SK-N-DZ (cell line): ENCODE measurements at regions not wholly inside any gene's neighbourhood (a gene's known extent, or its start where the extent isn't known, plus 50 kb on each side); places are given as distances from the start of the nearest gene placed in this dataset.
"Not testable (repeated sequence)": the region's sequence is repeated elsewhere in the genome, so short reads cannot be mapped to it uniquely, and the experiment has no call there.

Source experiments
- DNase-seq: peaks from one replicate; pipeline ENCODE4 v3.0.0-alpha.2; 2015; ENCODE audit warnings: low spot score

DNA sequence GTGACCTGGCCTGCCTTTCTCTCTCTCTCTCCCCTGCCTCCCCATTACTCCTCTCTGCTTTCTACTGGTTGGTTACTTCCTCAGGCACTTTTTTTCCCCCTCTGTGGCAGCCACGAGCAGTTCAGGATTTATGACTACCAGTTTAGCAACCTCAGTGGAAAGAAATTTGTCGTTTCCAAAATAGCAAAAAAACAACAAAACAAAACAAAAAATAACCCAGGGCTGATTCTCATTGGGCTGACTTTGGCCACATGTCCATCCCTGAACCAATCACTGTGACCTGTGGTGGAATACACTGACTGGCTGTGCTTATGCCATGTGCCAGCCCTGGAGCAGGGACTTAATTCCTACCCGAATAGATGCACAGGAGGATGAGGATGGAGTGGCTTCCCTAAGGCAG lies 137.4 kb downstream of the TFAP2C start:
- DNase-seq: no peak

GRCh38 chr20:56769921-56770600 lies 141.0 kb downstream of the TFAP2C start:
- DNase-seq: no peak

GRCh38 chr20:56773749-56774148 lies 144.6 kb downstream of the TFAP2C start:
- DNase-seq: no peak

GRCh38 chr20:56774873-56775272 lies 145.8 kb downstream of the TFAP2C start:
- no peak for DNase-seq

- no peak for DNase-seq
These were observed 147.2 kb downstream of the TFAP2C start for GRCh38 chr20:56776345-56776744.

GRCh38 chr20:56778765-56779195 lies 149.7 kb downstream of the TFAP2C start:
- DNase-seq: no peak

GRCh38 chr20:56779452-56780143 lies 150.5 kb downstream of the TFAP2C start:
- DNase-seq: no peak

- no peak for DNase-seq
These were observed 151.2 kb downstream of the TFAP2C start for GRCh38 chr20:56780266-56780665.

GRCh38 chr20:56781108-56781739 lies 152.1 kb downstream of the TFAP2C start:
- no peak for DNase-seq

GRCh38 chr20:56781987-56782560 lies 153.0 kb downstream of the TFAP2C start:
- not testable (repeated sequence) for DNase-seq

DNA sequence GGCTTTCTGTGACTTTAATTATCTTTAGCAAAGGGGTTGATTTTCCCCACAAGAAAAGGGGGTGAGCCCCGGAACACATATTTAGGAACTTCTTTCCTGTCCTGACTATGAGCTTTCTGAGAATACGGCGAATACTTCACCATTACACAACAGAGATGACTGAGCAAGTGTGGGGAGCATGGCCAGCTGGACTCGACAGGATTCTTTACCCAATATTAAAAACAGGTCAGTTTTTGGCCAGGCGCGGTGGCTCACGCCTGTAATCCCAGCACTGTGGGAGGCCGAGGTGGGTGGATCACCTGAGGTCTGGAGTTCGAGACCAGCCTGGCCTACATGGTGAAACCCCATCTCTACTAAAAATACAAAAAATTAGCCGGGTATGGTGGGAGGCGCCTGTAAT lies 153.7 kb downstream of the TFAP2C start:
- DNase-seq: not testable (repeated sequence)

- no peak for DNase-seq
These were observed 154.7 kb downstream of the TFAP2C start for GRCh38 chr20:56783826-56784225.

GRCh38 chr20:56786503-56786902 lies 157.4 kb downstream of the TFAP2C start:
- DNase-seq: no peak

GRCh38 chr20:56788041-56788670 lies 159.1 kb downstream of the TFAP2C start:
- DNase-seq: no peak

GRCh38 chr20:56788671-56789610 lies 159.8 kb downstream of the TFAP2C start:
- DNase-seq: no peak

- no peak for DNase-seq
These were observed 164.8 kb downstream of the TFAP2C start for GRCh38 chr20:56793916-56794315.

DNA sequence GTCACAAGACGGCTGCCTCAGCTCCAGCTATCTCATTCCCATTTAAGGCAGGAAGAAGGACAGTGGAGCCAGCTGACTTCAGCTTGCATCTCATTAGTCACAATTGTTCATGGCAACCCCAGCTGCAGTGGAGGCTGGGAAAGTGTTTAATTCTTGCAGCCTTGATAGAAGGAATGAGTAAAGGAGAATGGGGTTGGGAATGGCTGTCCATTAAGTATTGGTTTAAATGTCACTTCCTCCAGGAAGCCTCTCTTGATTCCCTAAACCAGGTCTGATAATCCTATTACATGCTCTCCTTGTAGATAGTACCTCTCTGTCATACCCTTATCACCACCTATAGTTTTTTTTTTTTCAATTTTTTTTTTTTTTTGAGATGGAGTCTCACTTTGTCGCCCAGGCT lies 166.4 kb downstream of the TFAP2C start:
- no peak for DNase-seq

GRCh38 chr20:56796345-56796744 lies 167.2 kb downstream of the TFAP2C start:
- no peak for DNase-seq

GRCh38 chr20:56797023-56797422 lies 167.9 kb downstream of the TFAP2C start:
- DNase-seq: no peak

GRCh38 chr20:56798634-56799033 lies 169.5 kb downstream of the TFAP2C start:
- DNase-seq: no peak

GRCh38 chr20:56799187-56799586 lies 170.1 kb downstream of the TFAP2C start:
- no peak for DNase-seq
